Osteoblast (primary cell): ENCODE measurements at regions not wholly inside any gene's neighbourhood (a gene's known extent, or its start where the extent isn't known, plus 50 kb on each side); places are given as distances from the start of the nearest gene placed in this dataset.

Experiments used
- DNase-seq: peaks from one replicate; pipeline ENCODE4 v3.0.0; 2011; ENCODE audit warnings: low spot score, mixed read lengths; ENCODE audit not compliant: insufficient read length; ENCODE audit errors: missing footprints
- H2AFZ ChIP-seq: 2 replicates; pipeline ENCODE4 v1.6.0; 2011; ENCODE audit warnings: mild to moderate bottlenecking, low read length
- H3K27ac ChIP-seq: 2 replicates; pipeline ENCODE4 v1.5.1; 2011; ENCODE audit warnings: mild to moderate bottlenecking, low read depth, low read length, moderate library complexity
- H3K27me3 ChIP-seq: 2 replicates; pipeline ENCODE4 v1.6.0; 2012; ENCODE audit warnings: mild to moderate bottlenecking, control low read depth, inconsistent platforms, low read length, moderate library complexity; ENCODE audit not compliant: insufficient read depth
- H3K36me3 ChIP-seq: 2 replicates; pipeline ENCODE4 v1.5.1; 2011; ENCODE audit warnings: mild to moderate bottlenecking, low read length, control low read depth, moderate library complexity; ENCODE audit not compliant: insufficient read depth
- H3K4me1 ChIP-seq: 2 replicates; pipeline ENCODE4 v1.5.1; 2011; ENCODE audit warnings: mild to moderate bottlenecking, low read length, control low read depth, moderate library complexity; ENCODE audit not compliant: insufficient read depth
- H3K4me2 ChIP-seq: 2 replicates; pipeline ENCODE4 v1.6.0; 2011; ENCODE audit warnings: mild to moderate bottlenecking, low read length; ENCODE audit not compliant: insufficient read depth
- H3K4me3 ChIP-seq: fragments of 200-600 bp; sonication (generic); 3 replicates; pipeline ENCODE4 v1.5.1; 2012; ENCODE audit warnings: mild to moderate bottlenecking, low read length, inconsistent platforms; ENCODE audit not compliant: insufficient read depth
- H3K79me2 ChIP-seq: 2 replicates; pipeline ENCODE4 v1.6.0; 2012; ENCODE audit warnings: mild to moderate bottlenecking, low read length, control low read depth, inconsistent platforms; ENCODE audit not compliant: insufficient read depth
- H3K9me3 ChIP-seq: 2 replicates; pipeline ENCODE4 v1.5.1; 2011; ENCODE audit warnings: low read depth, low read length, control low read depth
- H4K20me1 ChIP-seq: 2 replicates; pipeline ENCODE4 v1.6.0; 2012; ENCODE audit warnings: mild to moderate bottlenecking, low read length, control low read depth; ENCODE audit not compliant: insufficient read depth
- TF ChIP-seq, protein P1 (sequence below): IDR thresholded peaks from 2 replicates; pipeline ENCODE4 v1.5.1; 2011; ENCODE audit warnings: mild to moderate bottlenecking, low read depth, low read length, moderate library complexity; ENCODE audit errors: extremely low read depth

GRCh38 chr7:119351320-119351719, 921.7 kb upstream of the KCND2 start:
- H3K4me3 ChIP-seq: no peak overlapping the region
- no peaks in the 10 kb centered on the region for H4K20me1 ChIP-seq
- no peaks in the 10 kb centered on the region for H3K36me3 ChIP-seq
- no peak overlapping the region for H2AFZ ChIP-seq
- no peak overlapping the region for H3K4me2 ChIP-seq
- H3K27ac ChIP-seq: no peak overlapping the region
- no peaks in the 10 kb centered on the region for H3K4me1 ChIP-seq
- no peaks in the 10 kb centered on the region for H3K27me3 ChIP-seq
- H3K9me3 ChIP-seq: peaks cover 4% of the 10 kb centered on the region
- DNase-seq: no peak
- H3K79me2 ChIP-seq: no peaks in the 10 kb centered on the region
- TF ChIP-seq, protein P1, sequence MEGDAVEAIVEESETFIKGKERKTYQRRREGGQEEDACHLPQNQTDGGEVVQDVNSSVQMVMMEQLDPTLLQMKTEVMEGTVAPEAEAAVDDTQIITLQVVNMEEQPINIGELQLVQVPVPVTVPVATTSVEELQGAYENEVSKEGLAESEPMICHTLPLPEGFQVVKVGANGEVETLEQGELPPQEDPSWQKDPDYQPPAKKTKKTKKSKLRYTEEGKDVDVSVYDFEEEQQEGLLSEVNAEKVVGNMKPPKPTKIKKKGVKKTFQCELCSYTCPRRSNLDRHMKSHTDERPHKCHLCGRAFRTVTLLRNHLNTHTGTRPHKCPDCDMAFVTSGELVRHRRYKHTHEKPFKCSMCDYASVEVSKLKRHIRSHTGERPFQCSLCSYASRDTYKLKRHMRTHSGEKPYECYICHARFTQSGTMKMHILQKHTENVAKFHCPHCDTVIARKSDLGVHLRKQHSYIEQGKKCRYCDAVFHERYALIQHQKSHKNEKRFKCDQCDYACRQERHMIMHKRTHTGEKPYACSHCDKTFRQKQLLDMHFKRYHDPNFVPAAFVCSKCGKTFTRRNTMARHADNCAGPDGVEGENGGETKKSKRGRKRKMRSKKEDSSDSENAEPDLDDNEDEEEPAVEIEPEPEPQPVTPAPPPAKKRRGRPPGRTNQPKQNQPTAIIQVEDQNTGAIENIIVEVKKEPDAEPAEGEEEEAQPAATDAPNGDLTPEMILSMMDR: no peak

- Histone ChIP-seq H3K4me1 (no peaks in the 10 kb centered on the region), H3K9me3 (no peaks in the 10 kb centered on the region), H3K79me2 (no peaks in the 10 kb centered on the region), H2AFZ (no peak overlapping the region), H3K4me2 (no peak overlapping the region), H3K27ac (no peak overlapping the region), H3K4me3 (no peak overlapping the region), H3K36me3 (no peaks in the 10 kb centered on the region), H4K20me1 (no peaks in the 10 kb centered on the region), H3K27me3 (no peaks in the 10 kb centered on the region)
- TF ChIP-seq, protein P1: no peak
- DNase-seq: no peak
Measured at GRCh38 chr7:119374436-119374835, 898.5 kb upstream of the KCND2 start.

GRCh38 chr7:119377861-119378260, 895.1 kb upstream of the KCND2 start:
- Histone ChIP-seq H3K4me2 (no peak overlapping the region), H3K4me3 (no peak overlapping the region), H3K36me3 (no peaks in the 10 kb centered on the region), H2AFZ (no peak overlapping the region), H3K27ac (no peak overlapping the region), H4K20me1 (no peaks in the 10 kb centered on the region), H3K79me2 (no peaks in the 10 kb centered on the region), H3K9me3 (no peaks in the 10 kb centered on the region), H3K27me3 (no peaks in the 10 kb centered on the region), H3K4me1 (no peaks in the 10 kb centered on the region)
- no peak for DNase-seq
- TF ChIP-seq, protein P1: no peak

DNA sequence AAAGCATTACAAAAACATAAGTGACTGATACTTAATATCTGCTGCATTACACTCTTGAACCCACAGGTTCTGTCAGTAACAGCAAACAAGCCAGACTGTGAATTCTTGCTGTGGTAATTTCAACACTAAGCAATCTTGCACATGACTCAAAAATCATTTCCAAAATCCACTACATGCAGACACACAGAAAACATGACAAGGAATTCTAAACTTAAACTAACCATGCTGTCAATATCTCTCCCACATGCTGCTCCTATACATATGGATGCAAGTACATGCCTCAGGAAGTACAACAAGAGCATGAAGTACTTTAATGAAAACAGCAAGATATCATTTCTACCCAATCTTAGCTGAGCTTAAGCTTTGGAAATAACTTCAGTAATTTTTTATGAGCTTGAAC, 890.2 kb upstream of the KCND2 start:
- no peak overlapping the region for H2AFZ ChIP-seq
- no peaks in the 10 kb centered on the region for H3K4me1 ChIP-seq
- H4K20me1 ChIP-seq: no peaks in the 10 kb centered on the region
- TF ChIP-seq, protein P1: no peak
- H3K27ac ChIP-seq: no peak overlapping the region
- no peak overlapping the region for H3K4me2 ChIP-seq
- no peak overlapping the region for H3K4me3 ChIP-seq
- H3K36me3 ChIP-seq: no peaks in the 10 kb centered on the region
- no peaks in the 10 kb centered on the region for H3K27me3 ChIP-seq
- no peaks in the 10 kb centered on the region for H3K79me2 ChIP-seq
- H3K9me3 ChIP-seq: no peaks in the 10 kb centered on the region
- DNase-seq: no peak
